ENCODE measurements at regions not wholly inside any gene's neighbourhood (a gene's known extent, or its start where the extent isn't known, plus 50 kb on each side); places are given as distances from the start of the nearest gene placed in this dataset.

GRCh38 chr21:41080485-41081121 is 87.4 kb upstream of the BACE2 start:
- DNase-seq (ENCODE audit: low read depth), result no peak
- no peak for TF ChIP-seq CTCF (conservative IDR thresholded peaks at IDR 0.05; ENCODE audit: low read depth, low read length)
- no peak overlapping the region for H3K4me3 ChIP-seq (ENCODE audit: low read length)

DNA sequence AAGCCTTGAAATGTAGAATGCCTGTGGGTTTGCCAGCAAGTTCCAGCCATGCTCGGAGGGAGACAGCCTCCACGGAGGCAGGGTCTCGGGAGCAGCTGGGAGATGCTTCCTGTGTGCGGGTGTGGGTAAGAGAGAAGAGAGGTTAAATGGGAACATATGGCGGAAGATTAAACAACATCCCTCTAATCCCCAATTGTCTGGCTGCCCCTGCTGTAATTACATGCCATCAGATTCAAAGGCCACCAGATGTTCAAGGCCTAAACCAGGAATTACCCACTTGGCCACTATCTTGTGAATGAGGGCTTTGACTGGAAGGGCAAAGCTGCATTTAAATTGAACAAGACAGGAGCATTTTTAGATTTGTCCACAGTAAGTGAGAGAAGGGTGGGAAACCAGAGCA is 81.4 kb upstream of the BACE2 start:
- H3K4me3 ChIP-seq (ENCODE audit: low read length), result no peak overlapping the region
- no peak for DNase-seq (ENCODE audit: low read depth)
- TF ChIP-seq CTCF (conservative IDR thresholded peaks at IDR 0.05; ENCODE audit: low read depth, low read length), result no peak

GRCh38 chr21:41090981-41091380 is 77.0 kb upstream of the BACE2 start:
- H3K4me3 ChIP-seq (ENCODE audit: low read length), result no peak overlapping the region
- no peak for DNase-seq (ENCODE audit: low read depth)
- no peak for TF ChIP-seq CTCF (conservative IDR thresholded peaks at IDR 0.05; ENCODE audit: low read depth, low read length)

DNA sequence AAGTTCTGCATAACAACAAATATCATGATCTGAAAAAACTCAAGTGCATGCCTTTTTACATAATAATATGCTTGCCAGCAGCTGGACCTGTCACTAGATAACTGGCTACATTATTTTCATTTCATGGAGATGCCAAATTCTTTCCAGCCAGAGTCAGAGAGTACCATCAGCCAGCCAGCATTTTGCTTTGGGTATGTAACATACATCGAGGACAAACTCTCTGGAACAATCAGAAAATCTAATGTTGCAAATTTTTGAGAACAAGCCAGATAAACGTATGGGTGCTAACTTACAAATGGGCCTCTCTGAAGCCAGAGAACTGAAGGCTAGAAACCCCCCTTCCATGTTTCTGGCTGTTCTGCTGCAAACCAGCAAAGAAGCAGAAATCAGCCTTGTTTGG is 76.3 kb upstream of the BACE2 start:
- no peak overlapping the region for H3K4me3 ChIP-seq (ENCODE audit: low read length)
- TF ChIP-seq CTCF (conservative IDR thresholded peaks at IDR 0.05; ENCODE audit: low read depth, low read length), result no peak
- DNase-seq (ENCODE audit: low read depth), result no peak

GRCh38 chr21:41092312-41092711 is 75.6 kb upstream of the BACE2 start:
- no peak overlapping the region for H3K4me3 ChIP-seq (ENCODE audit: low read length)
- no peak for DNase-seq (ENCODE audit: low read depth)
- no peak for TF ChIP-seq CTCF (conservative IDR thresholded peaks at IDR 0.05; ENCODE audit: low read depth, low read length)

DNA sequence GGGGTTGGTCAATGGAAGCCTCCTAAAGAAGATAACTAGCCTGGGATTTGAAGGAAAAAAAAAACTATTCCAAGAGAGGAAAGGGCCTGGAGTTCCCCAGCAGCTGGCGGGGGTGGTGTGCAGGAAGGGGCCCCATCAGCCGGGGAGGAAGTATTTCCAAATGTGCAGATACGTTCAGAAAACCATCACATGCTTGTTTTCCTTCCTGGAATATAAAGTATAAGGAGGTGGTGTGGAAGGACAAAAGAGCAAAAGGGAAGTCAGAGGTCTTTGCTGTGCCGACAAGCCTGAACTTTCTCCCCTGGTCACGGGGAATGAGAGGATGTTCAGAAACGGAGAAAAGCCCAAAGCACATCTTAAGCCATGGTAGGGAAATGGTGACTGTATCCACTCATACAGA is 72.0 kb upstream of the BACE2 start:
- no peak overlapping the region for H3K4me3 ChIP-seq (ENCODE audit: low read length)
- no peak for TF ChIP-seq CTCF (conservative IDR thresholded peaks at IDR 0.05; ENCODE audit: low read depth, low read length)
- DNase-seq (ENCODE audit: low read depth), result no peak

DNA sequence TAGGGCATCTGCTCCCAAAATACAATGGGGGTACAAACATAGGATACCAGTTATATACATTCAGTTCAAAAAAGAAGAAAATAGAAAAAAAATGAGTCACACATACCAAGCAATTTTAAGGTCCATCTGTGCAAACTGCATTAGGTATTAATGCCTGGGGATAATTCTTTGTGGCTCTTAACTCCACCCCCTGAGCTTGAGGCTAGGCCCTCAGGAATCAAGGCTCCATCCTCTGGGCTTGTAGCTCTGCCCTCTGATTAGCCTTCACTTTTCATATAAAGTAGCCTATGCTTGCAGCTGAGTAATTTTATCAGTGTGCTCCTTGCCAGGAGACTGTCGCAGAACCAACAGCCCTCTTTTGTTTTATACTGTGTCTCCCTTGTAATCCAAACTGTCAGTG is 69.9 kb upstream of the BACE2 start:
- no peak overlapping the region for H3K4me3 ChIP-seq (ENCODE audit: low read length)
- no peak for DNase-seq (ENCODE audit: low read depth)
- TF ChIP-seq CTCF (conservative IDR thresholded peaks at IDR 0.05; ENCODE audit: low read depth, low read length), result no peak

All from retinal pigment epithelial cell (primary cell).